MM.1S (cell line): ENCODE measurements at regions not wholly inside any gene's neighbourhood (a gene's known extent, or its start where the extent isn't known, plus 50 kb on each side); places are given as distances from the start of the nearest gene placed in this dataset.

Source experiments
- DNase-seq: peaks from one replicate; pipeline ENCODE4 v3.0.0-alpha.2; 2015
- H2AFZ ChIP-seq: fragments of 300-600 bp; sonication (generic); 2 replicates; pipeline ENCODE4 v1.6.0; 2016; ENCODE audit warnings: antibody characterized with exemption, low read length
- H3F3A ChIP-seq: fragments of 300-600 bp; sonication (generic); 2 replicates; pipeline ENCODE4 v1.6.1; 2016; ENCODE audit warnings: mild to moderate bottlenecking, antibody characterized with exemption, low read length, moderate library complexity, mixed read lengths; ENCODE audit not compliant: insufficient read depth
- H3K27ac ChIP-seq: fragments of 300-600 bp; sonication (generic); 2 replicates; pipeline ENCODE4 v1.5.1; 2016; ENCODE audit warnings: mild to moderate bottlenecking, low read length
- H3K27me3 ChIP-seq: fragments of 300-600 bp; sonication (generic); replicated peaks from 2 replicates; pipeline ENCODE4 v1.6.0; 2016; ENCODE audit warnings: low read length; ENCODE audit not compliant: insufficient read depth
- H3K36me3 ChIP-seq: fragments of 300-600 bp; sonication (generic); replicated peaks from 2 replicates; pipeline ENCODE4 v1.6.1; 2016; ENCODE audit warnings: mild to moderate bottlenecking, low read length, mixed read lengths; ENCODE audit not compliant: insufficient read depth
- H3K4me1 ChIP-seq: fragments of 300-600 bp; sonication (generic); 2 replicates; pipeline ENCODE4 v1.6.1; 2016; ENCODE audit warnings: low read length, mixed read lengths
- H3K4me2 ChIP-seq: fragments of 300-600 bp; sonication (generic); 2 replicates; pipeline ENCODE4 v1.6.0; 2016; ENCODE audit warnings: low read depth, low read length
- H3K4me3 ChIP-seq: fragments of 300-600 bp; sonication (generic); 2 replicates; pipeline ENCODE4 v1.5.1; 2016; ENCODE audit warnings: low read length, mixed read lengths
- H3K79me2 ChIP-seq: fragments of 300-600 bp; sonication (generic); 2 replicates; pipeline ENCODE4 v1.6.1; 2016; ENCODE audit warnings: mixed run types, low read length, mixed read lengths
- H3K9ac ChIP-seq: fragments of 300-600 bp; sonication (generic); 2 replicates; pipeline ENCODE4 v1.6.1; 2016; ENCODE audit warnings: low read length, mixed read lengths
- H3K9me2 ChIP-seq: fragments of 300-600 bp; sonication (generic); replicated peaks from 2 replicates; pipeline ENCODE4 v1.6.1; 2016; ENCODE audit warnings: mild to moderate bottlenecking, low read length, mixed read lengths; ENCODE audit not compliant: insufficient read depth
- H3K9me3 ChIP-seq: fragments of 300-600 bp; sonication (generic); replicated peaks from 2 replicates; pipeline ENCODE4 v1.6.1; 2016; ENCODE audit warnings: mild to moderate bottlenecking, low read length, mixed read lengths; ENCODE audit not compliant: insufficient read depth
- H4K20me1 ChIP-seq: fragments of 300-600 bp; sonication (generic); 2 replicates; pipeline ENCODE4 v1.6.1; 2016; ENCODE audit warnings: mild to moderate bottlenecking, low read length, moderate library complexity, mixed read lengths; ENCODE audit not compliant: insufficient read depth
- EZH2 ChIP-seq: fragments of 300-600 bp; sonication (generic); optimal IDR thresholded peaks from 2 replicates; pipeline ENCODE3; 2017; ENCODE audit warnings: low read depth, mild to moderate bottlenecking, antibody characterized with exemption, low read length, mixed read lengths
- EZH2phosphoT487 ChIP-seq: fragments of 300-600 bp; sonication (generic); IDR thresholded peaks from 2 replicates; pipeline ENCODE4 v1.6.1; 2018; ENCODE audit warnings: antibody characterized with exemption, low read length
- TF ChIP-seq, protein P1 (sequence below): fragments of 300-600 bp; sonication (generic); IDR thresholded peaks from 2 replicates; pipeline ENCODE4 v1.5.1; 2016; ENCODE audit warnings: antibody characterized with exemption, low read length, mixed read lengths

DNA sequence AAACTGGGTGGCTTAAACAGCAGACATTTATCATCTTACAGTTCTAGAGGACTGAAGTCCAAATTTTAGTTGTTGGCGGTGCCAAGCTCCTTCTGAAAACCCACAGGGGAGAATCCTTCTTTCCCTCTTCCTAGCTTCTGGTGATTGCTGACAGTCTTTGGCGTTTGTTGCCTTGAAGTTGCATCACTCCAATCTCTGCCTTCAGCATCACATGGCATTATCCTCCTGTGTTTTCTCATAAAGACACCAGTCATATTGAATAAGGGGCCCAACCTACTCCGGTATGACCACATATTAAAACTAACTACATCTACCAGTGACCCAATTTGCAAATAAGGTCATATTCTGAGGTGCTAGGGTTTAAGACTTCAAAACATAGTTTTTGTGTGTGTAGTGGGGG is 472.1 kb upstream of the IGFBP3 start:
- Histone ChIP-seq H3K27ac (no peak overlapping the region), H3K9me2 (no peaks in the 10 kb centered on the region), H3K4me2 (no peak overlapping the region), H3K36me3 (no peaks in the 10 kb centered on the region), H3K27me3 (no peaks in the 10 kb centered on the region), H3K79me2 (no peaks in the 10 kb centered on the region), H2AFZ (no peak overlapping the region), H3K9ac (no peak overlapping the region), H3K4me3 (no peak overlapping the region), H3F3A (no peaks in the 10 kb centered on the region), H3K4me1 (no peaks in the 10 kb centered on the region), H3K9me3 (no peaks in the 10 kb centered on the region), H4K20me1 (no peaks in the 10 kb centered on the region)
- DNase-seq: no peak
- TF ChIP-seq EZH2phosphoT487 (no peak), EZH2 (no peak)

DNA sequence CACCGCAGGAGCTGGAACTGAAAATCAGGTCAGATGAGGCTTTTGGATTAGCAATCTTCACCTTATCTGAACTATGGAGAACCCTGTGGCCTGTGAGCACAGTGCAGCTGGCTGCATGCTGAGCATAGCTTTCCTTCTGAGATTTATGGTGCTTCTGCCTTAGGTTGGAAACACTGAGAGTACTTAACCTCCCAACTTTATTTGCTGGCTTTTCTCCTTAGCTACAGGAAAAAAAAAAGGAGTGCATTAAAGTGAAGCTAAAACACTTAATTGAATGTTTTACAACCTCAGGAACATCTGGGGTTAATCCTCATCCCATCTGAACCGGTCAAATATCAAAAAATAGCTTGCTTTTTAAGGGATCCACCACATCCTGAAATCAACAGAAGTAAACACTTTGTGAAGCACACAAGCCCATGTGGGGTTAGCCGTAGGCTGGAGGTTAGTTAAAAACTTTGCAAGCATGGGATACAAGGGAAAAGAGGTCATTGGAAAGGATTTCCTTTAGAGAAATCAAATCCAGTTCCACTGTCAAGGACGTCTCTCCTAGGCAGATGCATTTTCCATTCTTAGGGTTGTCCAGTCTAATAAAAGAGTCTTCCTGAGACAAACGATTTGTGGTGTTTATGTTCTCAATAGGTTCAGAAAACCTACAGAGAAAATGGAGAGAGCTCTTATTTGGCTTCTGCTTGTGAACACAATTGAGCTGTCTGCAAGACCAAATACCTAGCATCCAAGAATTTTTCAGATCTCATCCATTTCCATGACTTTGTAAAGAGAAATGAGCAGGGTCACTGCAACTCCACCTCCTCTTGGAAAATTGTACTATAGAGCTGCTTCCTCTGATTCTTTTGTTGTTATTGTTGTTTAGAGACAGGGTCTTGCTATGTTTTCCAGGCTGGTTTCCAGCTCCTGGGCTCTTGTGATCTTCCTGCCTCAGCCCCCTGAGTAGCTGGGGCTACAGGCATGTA is 470.4 kb upstream of the IGFBP3 start:
- Histone ChIP-seq H3K27me3 (no peaks in the 10 kb centered on the region), H3F3A (no peaks in the 10 kb centered on the region), H3K27ac (no peak overlapping the region), H4K20me1 (no peaks in the 10 kb centered on the region), H2AFZ (no peak overlapping the region), H3K4me2 (no peak overlapping the region), H3K79me2 (no peaks in the 10 kb centered on the region), H3K9me3 (no peaks in the 10 kb centered on the region), H3K9me2 (no peaks in the 10 kb centered on the region), H3K4me1 (no peaks in the 10 kb centered on the region), H3K9ac (no peak overlapping the region), H3K4me3 (no peak overlapping the region), H3K36me3 (no peaks in the 10 kb centered on the region)
- DNase-seq: no peak
- TF ChIP-seq EZH2 (no peak), EZH2phosphoT487 (no peak)
- TF ChIP-seq, protein P1, sequence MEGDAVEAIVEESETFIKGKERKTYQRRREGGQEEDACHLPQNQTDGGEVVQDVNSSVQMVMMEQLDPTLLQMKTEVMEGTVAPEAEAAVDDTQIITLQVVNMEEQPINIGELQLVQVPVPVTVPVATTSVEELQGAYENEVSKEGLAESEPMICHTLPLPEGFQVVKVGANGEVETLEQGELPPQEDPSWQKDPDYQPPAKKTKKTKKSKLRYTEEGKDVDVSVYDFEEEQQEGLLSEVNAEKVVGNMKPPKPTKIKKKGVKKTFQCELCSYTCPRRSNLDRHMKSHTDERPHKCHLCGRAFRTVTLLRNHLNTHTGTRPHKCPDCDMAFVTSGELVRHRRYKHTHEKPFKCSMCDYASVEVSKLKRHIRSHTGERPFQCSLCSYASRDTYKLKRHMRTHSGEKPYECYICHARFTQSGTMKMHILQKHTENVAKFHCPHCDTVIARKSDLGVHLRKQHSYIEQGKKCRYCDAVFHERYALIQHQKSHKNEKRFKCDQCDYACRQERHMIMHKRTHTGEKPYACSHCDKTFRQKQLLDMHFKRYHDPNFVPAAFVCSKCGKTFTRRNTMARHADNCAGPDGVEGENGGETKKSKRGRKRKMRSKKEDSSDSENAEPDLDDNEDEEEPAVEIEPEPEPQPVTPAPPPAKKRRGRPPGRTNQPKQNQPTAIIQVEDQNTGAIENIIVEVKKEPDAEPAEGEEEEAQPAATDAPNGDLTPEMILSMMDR: no peak

DNA sequence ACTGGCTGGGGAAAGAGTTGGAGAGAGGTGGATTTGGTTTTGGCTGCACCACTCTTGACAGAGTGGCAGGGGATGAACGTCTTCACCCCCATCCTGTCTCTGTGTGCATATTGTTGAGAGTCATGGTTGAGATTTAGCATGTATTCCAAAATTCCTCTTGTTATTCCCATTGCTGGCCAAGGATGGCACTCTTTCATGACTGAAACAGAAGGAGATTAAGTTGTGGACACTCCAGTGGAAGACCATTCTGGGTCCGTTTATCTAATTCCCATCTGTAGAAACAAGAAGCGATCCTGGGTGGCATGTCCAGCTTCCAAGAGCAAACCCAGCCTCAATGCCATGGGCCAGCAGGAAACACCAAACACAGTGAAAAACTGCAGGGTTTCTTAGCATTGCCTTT is 469.0 kb upstream of the IGFBP3 start:
- Histone ChIP-seq H3K4me3 (no peak overlapping the region), H3F3A (no peaks in the 10 kb centered on the region), H3K9me3 (no peaks in the 10 kb centered on the region), H3K79me2 (no peaks in the 10 kb centered on the region), H3K4me2 (no peak overlapping the region), H3K4me1 (no peaks in the 10 kb centered on the region), H3K27me3 (no peaks in the 10 kb centered on the region), H4K20me1 (no peaks in the 10 kb centered on the region), H2AFZ (no peak overlapping the region), H3K9ac (no peak overlapping the region), H3K27ac (no peak overlapping the region), H3K36me3 (no peaks in the 10 kb centered on the region), H3K9me2 (no peaks in the 10 kb centered on the region)
- TF ChIP-seq, protein P1: no peak
- no peak for TF ChIP-seq EZH2phosphoT487
- no peak for TF ChIP-seq EZH2
- DNase-seq: no peak

DNA sequence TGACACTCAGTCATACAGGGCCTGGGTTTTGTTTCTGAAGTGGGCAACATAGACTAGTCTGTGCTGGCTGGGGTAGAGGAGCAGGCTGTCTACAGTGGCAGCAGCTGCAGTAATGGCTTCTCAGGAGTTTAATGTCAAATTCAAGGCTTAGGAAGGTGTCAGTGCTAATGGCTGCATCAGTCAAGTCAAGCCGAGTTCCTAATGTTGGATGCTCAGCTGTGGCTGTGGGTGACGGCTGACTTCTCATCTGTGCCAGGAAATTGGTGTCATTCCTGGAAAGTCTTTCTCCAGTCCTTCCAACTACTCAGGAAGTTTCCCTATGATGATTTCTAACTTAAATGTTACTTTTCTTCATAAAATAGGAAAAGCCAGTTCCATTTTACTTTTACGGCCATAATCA is 468.1 kb upstream of the IGFBP3 start:
- Histone ChIP-seq H3K9me3 (no peaks in the 10 kb centered on the region), H3K9me2 (no peaks in the 10 kb centered on the region), H3K9ac (no peak overlapping the region), H3K4me3 (no peak overlapping the region), H3K4me2 (no peak overlapping the region), H3K36me3 (no peaks in the 10 kb centered on the region), H4K20me1 (no peaks in the 10 kb centered on the region), H2AFZ (no peak overlapping the region), H3K27me3 (no peaks in the 10 kb centered on the region), H3K27ac (no peak overlapping the region), H3K4me1 (no peaks in the 10 kb centered on the region), H3K79me2 (no peaks in the 10 kb centered on the region), H3F3A (no peaks in the 10 kb centered on the region)
- no peak for TF ChIP-seq EZH2phosphoT487
- TF ChIP-seq, protein P1: no peak
- no peak for DNase-seq
